HG03064 (cell line): ENCODE measurements at regions not wholly inside any gene's neighbourhood (a gene's known extent, or its start where the extent isn't known, plus 50 kb on each side); places are given as distances from the start of the nearest gene placed in this dataset.

ENCODE experiments used
- ATAC-seq: cut with Tn5 transposase; IDR thresholded peaks from one replicate; pipeline ENCODE4 v1.9.1; 2021; ENCODE audit warnings: low read depth; ENCODE audit not compliant: unreplicated experiment

DNA sequence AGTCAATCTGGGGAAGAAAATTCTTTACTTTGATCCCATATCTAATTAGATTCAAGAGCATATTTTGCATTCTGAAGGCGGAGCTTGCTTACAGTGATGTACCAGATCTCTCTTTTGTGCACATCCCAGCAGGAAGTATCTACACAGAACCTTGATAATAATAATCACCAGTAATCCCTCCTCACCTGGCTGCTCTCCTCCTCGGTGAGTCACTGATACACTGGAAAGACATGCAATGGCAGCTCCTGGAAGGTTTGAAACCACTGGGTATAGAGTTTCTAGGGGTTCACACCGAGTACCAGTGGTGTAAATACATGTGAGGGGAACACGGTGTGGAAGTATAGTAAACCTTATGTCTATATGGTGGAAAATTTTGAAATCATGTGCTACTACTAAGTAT is 205.5 kb upstream of the TARS1 start:
- ATAC-seq = no peak

DNA sequence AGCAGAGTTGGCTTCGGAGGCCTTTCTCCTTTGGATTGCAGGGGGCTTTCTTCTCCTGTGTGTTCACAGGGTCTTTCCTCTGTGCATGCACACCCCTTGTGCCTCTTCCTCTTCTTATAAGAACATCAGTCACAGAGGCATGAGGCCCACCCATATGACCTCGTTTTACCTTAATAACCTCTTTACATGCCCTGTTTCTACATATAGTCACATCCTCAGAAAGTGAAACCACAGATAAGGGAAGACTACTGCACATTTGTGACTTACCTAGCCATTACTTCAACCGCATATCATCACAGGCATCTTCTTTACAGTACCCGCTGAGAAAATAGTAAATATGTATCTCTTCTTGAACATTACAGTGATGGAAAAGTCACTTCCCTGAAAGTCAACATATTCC is 204.9 kb upstream of the TARS1 start:
- no peak for ATAC-seq

DNA sequence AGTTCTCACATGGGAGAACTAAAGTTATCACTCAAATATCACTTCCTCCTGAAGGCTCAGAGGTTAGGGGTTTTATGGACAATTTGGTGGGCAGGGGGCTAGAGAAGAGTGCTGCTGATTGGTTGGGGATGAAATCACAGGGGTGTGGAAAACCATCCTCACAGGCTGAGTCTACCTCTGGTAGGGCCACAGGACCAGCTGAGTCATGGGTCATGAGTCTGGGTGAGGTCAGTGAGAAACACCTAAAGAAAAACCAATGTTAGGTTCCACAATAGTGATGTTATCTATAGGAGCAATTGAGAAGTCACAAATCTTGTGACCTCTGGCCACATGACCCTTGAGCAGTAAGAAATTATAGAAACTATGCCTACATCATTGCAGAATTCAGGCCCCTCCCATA is 203.3 kb upstream of the TARS1 start:
- no peak for ATAC-seq

DNA sequence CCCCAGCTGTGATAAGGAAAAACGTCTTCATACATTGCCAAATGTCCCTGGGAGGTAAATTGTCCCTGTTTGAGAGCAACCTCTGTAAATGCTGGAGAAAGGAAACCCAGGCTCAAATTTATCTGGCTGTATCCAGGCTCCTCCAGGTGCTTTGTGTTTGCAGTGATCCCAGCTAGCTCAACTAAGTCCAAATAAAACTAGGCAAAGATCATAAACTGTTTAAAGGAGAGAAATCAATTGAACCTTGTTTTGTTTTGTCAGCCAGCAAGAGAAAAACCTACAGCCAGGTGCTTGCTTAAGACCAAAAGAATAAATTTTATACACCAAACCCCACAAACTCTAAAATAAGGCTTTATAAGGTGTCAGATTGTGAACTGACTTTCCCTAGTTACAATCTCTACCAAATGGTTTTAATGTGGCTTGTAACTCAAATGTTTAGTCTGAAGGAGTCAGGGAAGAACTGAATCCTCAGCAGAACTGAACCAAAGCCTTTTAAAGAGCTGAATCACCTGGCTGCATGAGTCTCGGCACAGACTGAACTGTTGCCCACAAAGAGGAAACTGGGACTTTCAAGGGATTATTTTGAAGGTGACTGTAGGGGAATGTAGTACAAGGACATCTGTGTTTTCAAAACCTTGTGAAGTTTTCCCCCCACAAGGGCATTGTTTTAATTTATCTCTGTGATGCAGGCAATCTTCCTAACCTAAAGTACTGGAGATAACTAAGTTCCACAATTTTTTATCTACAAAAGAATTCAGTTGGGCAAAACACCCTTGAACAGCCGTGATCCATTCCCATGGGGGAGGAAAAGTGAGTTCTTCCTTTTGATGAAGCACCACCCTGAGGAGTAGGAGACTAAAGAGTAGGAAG is 201.7 kb upstream of the TARS1 start:
- ATAC-seq = no peak

DNA sequence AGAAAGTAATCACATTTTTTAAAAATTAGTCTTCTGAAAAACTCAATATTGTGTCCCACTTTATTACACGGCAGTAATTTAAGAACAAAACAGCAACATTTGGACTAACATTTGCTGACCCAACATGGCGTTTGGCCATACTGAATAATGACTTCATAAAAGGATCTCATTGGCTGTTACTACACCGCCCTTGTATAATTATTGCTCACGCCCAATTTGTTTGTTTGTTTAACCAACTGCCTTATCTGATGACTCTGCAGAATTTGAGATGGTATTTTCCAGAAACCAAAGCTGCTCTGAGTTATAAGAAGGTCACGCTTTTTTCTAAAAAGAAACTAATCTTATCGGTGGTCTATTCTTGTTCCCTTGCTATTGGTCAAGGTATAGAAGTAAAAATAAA is 200.2 kb upstream of the TARS1 start:
- ATAC-seq = no peak

DNA sequence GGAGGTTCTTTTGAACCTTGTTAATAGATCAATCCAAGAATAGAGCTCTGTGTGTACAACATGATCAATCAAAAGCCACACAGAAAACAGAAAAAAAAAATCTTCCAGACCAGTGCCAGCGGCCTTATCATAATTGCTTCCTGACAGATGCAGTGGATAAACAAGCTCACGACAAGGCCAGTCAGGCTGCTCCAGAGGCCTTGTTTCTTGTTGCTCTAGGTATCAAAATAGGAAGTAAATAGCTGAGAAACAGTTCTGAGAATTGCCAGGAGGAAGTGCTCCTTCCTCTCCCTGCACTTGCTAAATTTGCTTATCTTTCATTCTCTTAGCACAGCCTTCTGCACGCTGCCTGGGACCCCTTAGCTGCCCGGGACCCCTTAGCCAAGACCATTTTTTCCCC is 199.0 kb upstream of the TARS1 start:
- ATAC-seq = no peak

DNA sequence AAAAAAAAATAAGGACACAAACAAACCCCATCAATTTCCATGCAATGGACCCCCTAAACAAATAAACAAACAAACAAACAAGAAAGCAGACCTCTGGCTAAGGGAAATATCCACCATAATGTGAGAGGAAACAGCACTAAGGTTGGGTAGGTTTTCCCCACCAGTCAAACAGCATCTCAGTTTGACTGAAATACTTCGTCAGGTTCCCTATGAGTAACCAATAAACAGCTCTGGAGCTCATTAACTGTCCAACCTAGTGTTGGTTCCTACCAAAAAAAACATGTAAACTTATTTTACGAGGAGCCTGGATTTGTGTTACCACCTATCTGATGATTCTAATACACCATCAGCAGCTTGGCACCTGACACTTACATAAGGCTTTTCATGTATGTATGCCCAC is 198.5 kb upstream of the TARS1 start:
- no peak for ATAC-seq

DNA sequence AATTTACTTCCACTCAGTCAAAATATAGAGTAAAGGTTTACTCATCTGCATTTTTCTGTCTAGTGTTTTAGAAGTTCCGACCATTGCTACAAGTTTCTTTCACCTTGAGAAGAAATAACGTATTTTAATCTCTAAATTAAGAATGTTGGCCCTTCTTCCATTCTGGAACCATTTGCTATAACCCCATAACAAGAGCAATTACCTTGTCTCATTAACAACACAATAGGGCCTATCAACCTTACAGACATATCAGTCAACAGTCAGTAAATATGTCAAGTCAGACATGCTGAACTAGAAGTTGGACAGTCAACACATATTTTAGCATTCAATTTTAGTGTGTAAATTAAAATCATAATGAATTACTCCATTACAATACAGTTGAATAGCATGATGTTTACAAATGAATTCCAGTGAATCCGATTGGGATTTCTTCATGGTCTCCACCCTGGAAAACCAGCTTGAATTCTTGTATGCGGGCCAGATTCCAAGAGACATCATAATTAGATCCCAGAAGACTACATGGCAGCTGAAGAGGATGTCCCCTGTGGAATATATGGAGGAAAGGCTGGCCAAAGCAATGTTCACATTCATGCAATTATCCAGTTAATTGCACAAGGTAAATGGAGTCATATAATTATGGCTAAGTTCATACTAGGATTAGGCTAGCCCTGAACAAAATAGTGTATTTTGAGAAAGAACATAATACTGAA is 196.2 kb upstream of the TARS1 start:
- no peak for ATAC-seq

DNA sequence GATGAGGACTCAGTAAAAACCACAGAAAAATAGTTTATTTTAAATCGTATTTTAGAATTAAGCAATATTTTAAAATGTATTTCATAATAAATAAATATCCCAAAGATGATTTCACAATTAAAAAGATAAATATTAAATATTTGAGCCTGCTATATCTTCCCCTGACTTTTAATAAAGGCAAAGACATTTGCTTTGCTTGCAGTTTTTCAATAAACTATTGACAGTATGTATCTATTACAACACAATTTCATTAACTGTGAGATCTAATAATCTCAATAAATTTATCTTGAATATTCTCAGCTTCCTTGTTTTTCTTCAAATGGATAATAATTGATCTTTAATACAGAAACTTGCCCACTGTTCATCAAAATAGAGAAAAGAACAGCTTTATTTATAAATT is 186.2 kb upstream of the TARS1 start:
- no peak for ATAC-seq

DNA sequence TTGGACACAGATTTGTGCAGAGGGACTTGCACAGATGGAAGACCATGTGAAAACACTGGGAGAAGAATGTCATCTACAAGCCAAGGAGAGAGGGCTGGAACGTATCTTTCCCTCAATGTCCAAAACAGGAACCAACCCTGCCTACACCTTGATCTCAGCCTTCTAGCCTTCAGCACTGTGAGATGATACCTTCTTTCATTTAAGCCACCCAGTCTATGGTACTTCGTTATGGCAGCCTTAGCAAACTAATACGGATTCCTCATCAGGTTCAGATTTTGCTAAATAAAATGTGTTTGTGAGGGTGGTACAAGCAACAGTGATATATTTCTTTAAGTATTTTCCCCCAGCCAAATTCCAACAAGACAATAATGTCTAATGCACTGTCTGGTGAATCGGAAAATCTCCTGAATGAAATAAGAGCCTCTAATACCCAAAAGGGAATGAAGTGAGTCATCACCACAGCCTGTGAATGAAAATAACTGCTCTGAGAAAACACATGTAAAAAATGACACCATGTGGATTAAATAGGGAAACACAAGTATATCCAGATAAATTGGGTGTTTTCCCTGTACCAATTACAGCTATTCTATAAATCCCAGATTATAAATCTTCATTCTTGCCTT is 182.8 kb upstream of the TARS1 start:
- no peak for ATAC-seq

DNA sequence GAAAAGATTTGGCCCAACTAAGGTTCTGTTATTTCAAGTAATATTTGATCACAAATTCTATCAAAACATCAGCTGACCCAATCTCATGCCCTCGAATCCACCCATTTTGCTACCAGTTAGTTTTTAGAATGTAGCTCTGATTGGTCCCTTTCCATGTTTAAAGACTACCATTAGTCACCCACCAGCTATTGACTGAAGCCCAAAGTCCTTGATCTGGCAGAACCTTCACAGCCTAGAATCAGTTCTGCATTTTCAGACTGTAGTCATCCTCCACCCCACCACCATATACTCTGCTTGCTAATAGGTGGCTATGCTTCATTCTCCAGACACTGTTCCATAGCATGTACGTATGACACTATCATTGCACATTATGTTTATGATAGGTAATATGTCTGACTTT is 182.2 kb upstream of the TARS1 start:
- ATAC-seq = no peak

DNA sequence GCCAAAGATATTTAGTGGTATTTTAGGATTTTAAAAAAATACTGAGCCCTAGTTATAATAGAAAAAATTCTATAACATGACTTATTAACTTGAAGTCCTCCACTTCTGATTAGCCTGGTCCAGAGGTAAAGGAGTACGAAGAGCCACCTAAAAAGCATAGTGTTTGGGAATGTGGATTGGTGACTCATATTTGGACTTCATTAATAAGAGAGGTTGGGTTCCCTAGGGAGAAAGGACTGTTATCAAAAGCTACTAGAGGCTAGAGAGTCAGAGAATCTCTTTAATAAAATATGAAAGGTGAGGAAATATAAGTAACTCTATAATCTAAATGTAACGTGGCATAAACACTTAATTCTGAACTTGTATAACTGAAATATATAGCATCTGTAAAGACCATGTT is 180.7 kb upstream of the TARS1 start:
- no peak for ATAC-seq

DNA sequence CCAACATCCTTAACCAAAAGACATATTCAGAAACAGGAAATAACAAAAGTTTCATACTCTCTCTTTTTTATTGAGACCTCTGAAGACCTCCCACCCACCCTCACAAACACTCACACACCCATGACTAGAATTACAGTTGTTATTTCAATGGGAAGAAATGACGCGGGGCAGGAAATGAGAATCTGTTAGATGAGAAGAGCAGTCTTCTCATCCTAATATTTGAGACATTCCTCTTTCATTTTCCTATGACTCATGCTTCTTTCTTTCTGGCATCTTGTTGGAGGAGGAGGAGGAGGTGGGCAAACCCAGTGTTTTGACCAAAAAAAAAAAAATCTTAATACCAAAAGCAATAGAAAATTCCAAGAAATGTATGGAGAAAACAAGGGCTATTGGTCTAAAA is 179.5 kb upstream of the TARS1 start:
- no peak for ATAC-seq

DNA sequence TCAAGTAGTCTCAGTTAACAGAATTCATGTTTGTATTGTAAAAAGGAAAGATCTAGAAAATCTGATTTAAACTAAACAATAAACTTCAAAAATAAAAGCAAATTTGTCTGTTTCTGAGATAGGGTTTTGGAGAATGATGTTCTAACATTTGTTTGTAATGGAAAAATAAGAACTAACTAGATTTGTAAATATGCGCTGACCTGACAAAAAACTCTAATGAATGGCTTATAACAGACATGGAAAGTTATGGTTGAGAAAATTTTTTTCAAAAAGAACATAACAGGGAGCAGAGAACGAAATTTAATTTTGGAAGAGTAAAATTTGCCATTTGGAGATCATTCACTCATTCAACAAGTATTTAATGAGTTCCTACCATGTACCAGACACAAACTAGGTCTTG is 179.0 kb upstream of the TARS1 start:
- no peak for ATAC-seq

DNA sequence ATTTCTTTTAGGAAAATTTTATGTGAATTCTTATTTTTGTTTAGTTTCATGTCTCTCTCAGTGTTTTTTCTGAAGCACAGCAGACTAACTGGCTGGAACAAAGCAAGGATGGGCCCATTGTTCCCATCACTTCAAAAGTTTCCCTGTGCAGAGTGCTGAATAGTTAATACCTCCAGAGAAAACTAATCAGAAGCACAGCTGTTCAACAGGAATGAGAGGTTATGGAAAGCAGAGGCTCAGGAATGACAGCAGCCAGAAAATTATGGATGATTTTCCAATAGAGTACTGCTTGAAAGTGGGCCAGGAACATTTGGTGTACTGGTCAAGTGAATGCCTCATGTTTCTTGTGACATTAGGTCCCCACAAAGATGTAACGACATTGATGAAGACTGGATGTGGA is 173.0 kb upstream of the TARS1 start:
- ATAC-seq = no peak

DNA sequence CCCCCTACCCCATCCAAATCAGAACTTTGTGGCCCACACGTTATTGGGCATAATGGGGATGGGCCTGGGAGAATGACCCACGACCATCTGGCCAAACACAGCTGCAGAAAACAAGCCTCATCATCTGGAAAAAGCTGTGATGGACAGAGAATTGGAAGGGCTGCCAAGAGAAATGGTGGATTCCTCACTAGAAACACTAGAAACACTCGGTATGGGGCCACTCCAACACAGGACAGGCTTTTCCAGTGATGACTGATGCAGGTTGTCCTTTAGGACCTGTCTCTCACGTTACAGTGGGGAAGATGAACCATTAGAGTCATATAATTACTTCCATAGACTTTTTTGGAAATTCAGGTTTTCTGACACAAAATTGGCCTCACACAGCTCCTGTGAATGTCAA is 172.4 kb upstream of the TARS1 start:
- ATAC-seq = no peak

DNA sequence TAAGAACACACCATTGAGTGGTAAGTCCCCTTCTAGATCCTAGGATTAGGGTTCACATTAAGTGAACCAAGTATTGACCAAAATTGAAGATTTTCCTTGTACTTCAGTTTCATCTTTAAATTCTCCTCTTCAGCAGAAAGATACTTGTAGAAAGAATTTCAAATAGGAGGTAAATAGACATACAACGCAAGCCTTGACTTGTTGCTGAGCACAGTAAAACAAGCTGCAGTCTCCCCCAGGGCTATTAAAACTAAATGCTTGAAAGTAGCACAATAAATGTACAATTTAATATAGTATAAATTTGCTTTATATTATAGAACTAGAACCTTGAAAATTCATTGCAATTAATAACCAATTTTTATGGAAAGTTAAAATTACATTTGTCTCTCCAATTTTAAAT is 170.1 kb upstream of the TARS1 start:
- ATAC-seq = no peak

DNA sequence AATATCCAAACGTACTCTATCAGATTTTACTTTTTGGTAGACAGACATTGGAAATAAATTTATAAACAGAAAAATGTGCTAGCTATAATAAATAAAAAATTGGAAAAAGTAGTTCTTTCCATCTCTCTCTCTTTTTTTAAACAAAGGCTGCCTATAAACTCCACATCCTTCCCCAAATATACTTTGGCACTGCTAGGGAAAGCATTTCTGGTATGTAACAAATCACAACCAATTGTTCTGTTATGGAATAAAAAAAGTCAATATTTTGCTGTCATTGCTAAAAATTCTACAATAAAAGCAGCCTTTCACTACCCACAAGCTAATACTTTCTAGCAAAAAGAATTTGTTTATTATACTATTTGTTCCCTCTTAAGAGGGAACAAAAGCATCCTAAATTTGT is 169.2 kb upstream of the TARS1 start:
- ATAC-seq = no peak

DNA sequence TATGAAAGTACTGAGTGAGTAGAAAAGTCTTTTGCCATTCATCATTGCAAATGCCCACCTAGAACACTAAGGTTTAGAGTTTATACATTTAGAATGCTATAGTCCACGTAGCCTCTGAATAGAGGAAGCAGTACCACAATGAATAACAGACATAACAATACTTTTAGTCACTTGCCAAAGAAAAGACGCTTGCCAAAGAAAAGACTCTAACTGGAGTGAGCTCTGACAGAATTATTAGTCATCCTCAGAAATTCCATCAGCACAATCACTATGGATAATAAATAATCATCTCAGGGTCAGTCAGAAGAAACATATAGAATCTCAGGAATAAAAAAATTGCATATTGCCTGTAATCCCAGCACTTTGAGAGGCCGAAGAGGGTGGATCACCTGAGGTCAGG is 168.5 kb upstream of the TARS1 start:
- ATAC-seq = no peak

DNA sequence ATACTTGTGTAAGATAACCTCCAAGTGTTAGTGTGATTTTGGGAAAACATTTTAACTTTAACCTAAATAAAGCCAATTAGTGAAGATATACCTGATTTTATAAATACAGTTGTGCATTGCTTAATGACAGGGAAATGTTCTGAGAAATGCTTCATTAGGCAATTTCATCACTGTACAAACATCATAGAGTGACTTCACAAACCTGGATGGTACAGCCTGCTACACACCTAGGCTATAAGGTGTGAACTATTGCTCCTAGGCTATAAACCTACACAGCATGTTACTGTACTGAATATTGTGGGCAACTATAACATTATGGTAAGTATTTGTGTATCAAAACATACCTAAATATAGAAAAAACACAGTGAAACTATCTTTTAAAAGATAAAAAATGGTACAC is 166.8 kb upstream of the TARS1 start:
- no peak for ATAC-seq

DNA sequence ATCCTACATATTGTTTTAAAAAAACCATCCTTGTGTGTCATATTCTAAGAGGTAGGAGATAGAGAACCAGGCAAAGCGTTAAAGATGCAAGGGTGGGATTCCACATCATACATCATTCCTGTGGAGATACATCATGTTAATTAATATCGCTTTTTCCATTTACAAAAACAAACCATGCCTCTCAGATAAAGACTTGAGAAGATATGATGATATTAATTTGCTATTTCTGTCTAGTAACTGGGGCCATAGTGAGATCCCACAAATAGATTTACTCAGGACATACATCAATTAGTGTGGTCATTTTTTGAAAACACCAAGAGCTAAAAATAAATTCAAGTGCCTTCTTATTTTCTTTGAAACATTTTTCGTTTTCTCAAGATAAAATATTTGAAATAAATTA is 165.4 kb upstream of the TARS1 start:
- ATAC-seq = no peak
